NK-92 (cell line): ENCODE measurements at regions not wholly inside any gene's neighbourhood (a gene's known extent, or its start where the extent isn't known, plus 50 kb on each side); places are given as distances from the start of the nearest gene placed in this dataset.
A peak's percentile ranks its signal among the peaks of the same experiment; 100 is the strongest.
"Not testable (repeated sequence)": the region's sequence is repeated elsewhere in the genome, so short reads cannot be mapped to it uniquely, and the experiment has no call there.

Experiments
- DNase-seq: peaks from one replicate; lab custom pipeline; 2025; ENCODE audit not compliant: unreplicated experiment; lab: John Stamatoyannopoulos, UW

GRCh38 chr18:22694954-22695353 is 238.2 kb upstream of the RBBP8 start:
- no peak for DNase-seq

GRCh38 chr18:22695674-22696073 is 237.5 kb upstream of the RBBP8 start:
- DNase-seq = no peak

- no peak for DNase-seq
These were observed 235.6 kb upstream of the RBBP8 start for GRCh38 chr18:22697561-22697960.

- DNase-seq = no peak
These were observed 234.4 kb upstream of the RBBP8 start for GRCh38 chr18:22698711-22699110.

GRCh38 chr18:22699629-22700028 is 233.5 kb upstream of the RBBP8 start:
- no peak for DNase-seq

GRCh38 chr18:22700920-22701319 is 232.2 kb upstream of the RBBP8 start:
- DNase-seq = no peak

GRCh38 chr18:22701326-22701725 is 231.8 kb upstream of the RBBP8 start:
- DNase-seq = no peak

GRCh38 chr18:22701795-22702194 is 231.3 kb upstream of the RBBP8 start:
- DNase-seq = no peak

- no peak for DNase-seq
These were observed 230.3 kb upstream of the RBBP8 start for GRCh38 chr18:22702806-22703205.

GRCh38 chr18:22703883-22704585 is 229.1 kb upstream of the RBBP8 start:
- DNase-seq = no peak

GRCh38 chr18:22704586-22704918 is 228.6 kb upstream of the RBBP8 start:
- no peak for DNase-seq

- DNase-seq = peak; percentile 24
These were observed 227.8 kb upstream of the RBBP8 start for GRCh38 chr18:22705328-22705727.

GRCh38 chr18:22706025-22706424 is 227.1 kb upstream of the RBBP8 start:
- DNase-seq = not testable (repeated sequence)

- no peak for DNase-seq
These were observed 223.7 kb upstream of the RBBP8 start for GRCh38 chr18:22709288-22710060.

GRCh38 chr18:22710673-22711191 is 222.4 kb upstream of the RBBP8 start:
- no peak for DNase-seq

GRCh38 chr18:22711192-22711685 is 221.9 kb upstream of the RBBP8 start:
- DNase-seq = no peak

- DNase-seq = no peak
These were observed 219.6 kb upstream of the RBBP8 start for GRCh38 chr18:22713511-22713910.

GRCh38 chr18:22717536-22717935 is 215.6 kb upstream of the RBBP8 start:
- not testable (repeated sequence) for DNase-seq

GRCh38 chr18:22723221-22723620 is 209.9 kb upstream of the RBBP8 start:
- DNase-seq = no peak

- no peak for DNase-seq
These were observed 209.4 kb upstream of the RBBP8 start for GRCh38 chr18:22723773-22724172.

- no peak for DNase-seq
These were observed 206.7 kb upstream of the RBBP8 start for GRCh38 chr18:22726469-22726868.

GRCh38 chr18:22728016-22728415 is 205.1 kb upstream of the RBBP8 start:
- no peak for DNase-seq
